MM.1S (cell line): ENCODE measurements at regions not wholly inside any gene's neighbourhood (a gene's known extent, or its start where the extent isn't known, plus 50 kb on each side); places are given as distances from the start of the nearest gene placed in this dataset.

Experiments
- DNase-seq: peaks from one replicate; pipeline ENCODE4 v3.0.0-alpha.2; 2015
- H2AFZ ChIP-seq: fragments of 300-600 bp; sonication (generic); 2 replicates; pipeline ENCODE4 v1.6.0; 2016; ENCODE audit warnings: antibody characterized with exemption, low read length
- H3F3A ChIP-seq: fragments of 300-600 bp; sonication (generic); 2 replicates; pipeline ENCODE4 v1.6.1; 2016; ENCODE audit warnings: mild to moderate bottlenecking, antibody characterized with exemption, low read length, moderate library complexity, mixed read lengths; ENCODE audit not compliant: insufficient read depth
- H3K27ac ChIP-seq: fragments of 300-600 bp; sonication (generic); 2 replicates; pipeline ENCODE4 v1.5.1; 2016; ENCODE audit warnings: mild to moderate bottlenecking, low read length
- H3K27me3 ChIP-seq: fragments of 300-600 bp; sonication (generic); replicated peaks from 2 replicates; pipeline ENCODE4 v1.6.0; 2016; ENCODE audit warnings: low read length; ENCODE audit not compliant: insufficient read depth
- H3K36me3 ChIP-seq: fragments of 300-600 bp; sonication (generic); replicated peaks from 2 replicates; pipeline ENCODE4 v1.6.1; 2016; ENCODE audit warnings: mild to moderate bottlenecking, low read length, mixed read lengths; ENCODE audit not compliant: insufficient read depth
- H3K4me1 ChIP-seq: fragments of 300-600 bp; sonication (generic); 2 replicates; pipeline ENCODE4 v1.6.1; 2016; ENCODE audit warnings: low read length, mixed read lengths
- H3K4me2 ChIP-seq: fragments of 300-600 bp; sonication (generic); 2 replicates; pipeline ENCODE4 v1.6.0; 2016; ENCODE audit warnings: low read depth, low read length
- H3K4me3 ChIP-seq: fragments of 300-600 bp; sonication (generic); 2 replicates; pipeline ENCODE4 v1.5.1; 2016; ENCODE audit warnings: low read length, mixed read lengths
- H3K79me2 ChIP-seq: fragments of 300-600 bp; sonication (generic); 2 replicates; pipeline ENCODE4 v1.6.1; 2016; ENCODE audit warnings: mixed run types, low read length, mixed read lengths
- H3K9ac ChIP-seq: fragments of 300-600 bp; sonication (generic); 2 replicates; pipeline ENCODE4 v1.6.1; 2016; ENCODE audit warnings: low read length, mixed read lengths
- H3K9me2 ChIP-seq: fragments of 300-600 bp; sonication (generic); replicated peaks from 2 replicates; pipeline ENCODE4 v1.6.1; 2016; ENCODE audit warnings: mild to moderate bottlenecking, low read length, mixed read lengths; ENCODE audit not compliant: insufficient read depth
- H3K9me3 ChIP-seq: fragments of 300-600 bp; sonication (generic); replicated peaks from 2 replicates; pipeline ENCODE4 v1.6.1; 2016; ENCODE audit warnings: mild to moderate bottlenecking, low read length, mixed read lengths; ENCODE audit not compliant: insufficient read depth
- H4K20me1 ChIP-seq: fragments of 300-600 bp; sonication (generic); 2 replicates; pipeline ENCODE4 v1.6.1; 2016; ENCODE audit warnings: mild to moderate bottlenecking, low read length, moderate library complexity, mixed read lengths; ENCODE audit not compliant: insufficient read depth
- EZH2 ChIP-seq: fragments of 300-600 bp; sonication (generic); optimal IDR thresholded peaks from 2 replicates; pipeline ENCODE3; 2017; ENCODE audit warnings: low read depth, mild to moderate bottlenecking, antibody characterized with exemption, low read length, mixed read lengths
- EZH2phosphoT487 ChIP-seq: fragments of 300-600 bp; sonication (generic); IDR thresholded peaks from 2 replicates; pipeline ENCODE4 v1.6.1; 2018; ENCODE audit warnings: antibody characterized with exemption, low read length
- TF ChIP-seq, protein P1 (sequence below): fragments of 300-600 bp; sonication (generic); IDR thresholded peaks from 2 replicates; pipeline ENCODE4 v1.5.1; 2016; ENCODE audit warnings: antibody characterized with exemption, low read length, mixed read lengths

DNA sequence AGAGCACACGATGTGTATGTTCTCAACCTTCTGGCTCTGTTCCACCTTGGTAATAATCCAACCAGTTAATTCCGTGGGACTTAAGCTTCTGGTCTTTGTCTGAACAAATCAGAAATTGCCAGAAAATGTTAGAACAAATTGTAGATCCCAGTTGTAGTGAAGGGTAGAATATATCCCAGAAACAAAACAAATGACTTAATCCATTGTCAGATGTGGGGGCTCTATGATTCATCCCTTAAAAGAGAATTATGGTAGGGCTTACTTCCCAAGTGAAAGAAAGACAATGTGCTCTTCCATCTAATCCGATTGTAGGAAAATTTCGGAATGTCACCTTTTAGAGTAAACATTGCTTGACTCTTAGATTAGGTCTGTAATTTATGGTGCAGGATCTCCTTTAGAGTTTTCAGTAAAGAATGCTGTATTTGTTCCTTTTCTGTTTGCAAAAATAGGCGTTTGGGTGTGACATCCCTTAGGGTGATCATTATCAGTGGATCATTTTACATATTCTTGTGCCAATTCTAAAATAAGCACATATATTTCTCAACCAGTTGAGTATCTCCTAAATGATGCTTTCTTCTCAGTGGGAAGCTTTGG lies 234.5 kb upstream of the ZNF217 start:
- Histone ChIP-seq H3K4me3 (no peak overlapping the region), H3K9ac (no peak overlapping the region), H3K9me3 (no peaks in the 10 kb centered on the region), H3K36me3 (no peaks in the 10 kb centered on the region), H3F3A (0 out of 2 replicates have a peak, but pooled peaks cover 5% of the 10 kb centered on the region), H4K20me1 (no peaks in the 10 kb centered on the region), H3K27ac (no peak overlapping the region), H3K4me1 (peaks cover 20% of the 10 kb centered on the region), H3K79me2 (no peaks in the 10 kb centered on the region), H3K4me2 (no peak overlapping the region), H2AFZ (no peak overlapping the region), H3K27me3 (no peaks in the 10 kb centered on the region), H3K9me2 (no peaks in the 10 kb centered on the region)
- TF ChIP-seq EZH2phosphoT487: no peak
- TF ChIP-seq, protein P1, sequence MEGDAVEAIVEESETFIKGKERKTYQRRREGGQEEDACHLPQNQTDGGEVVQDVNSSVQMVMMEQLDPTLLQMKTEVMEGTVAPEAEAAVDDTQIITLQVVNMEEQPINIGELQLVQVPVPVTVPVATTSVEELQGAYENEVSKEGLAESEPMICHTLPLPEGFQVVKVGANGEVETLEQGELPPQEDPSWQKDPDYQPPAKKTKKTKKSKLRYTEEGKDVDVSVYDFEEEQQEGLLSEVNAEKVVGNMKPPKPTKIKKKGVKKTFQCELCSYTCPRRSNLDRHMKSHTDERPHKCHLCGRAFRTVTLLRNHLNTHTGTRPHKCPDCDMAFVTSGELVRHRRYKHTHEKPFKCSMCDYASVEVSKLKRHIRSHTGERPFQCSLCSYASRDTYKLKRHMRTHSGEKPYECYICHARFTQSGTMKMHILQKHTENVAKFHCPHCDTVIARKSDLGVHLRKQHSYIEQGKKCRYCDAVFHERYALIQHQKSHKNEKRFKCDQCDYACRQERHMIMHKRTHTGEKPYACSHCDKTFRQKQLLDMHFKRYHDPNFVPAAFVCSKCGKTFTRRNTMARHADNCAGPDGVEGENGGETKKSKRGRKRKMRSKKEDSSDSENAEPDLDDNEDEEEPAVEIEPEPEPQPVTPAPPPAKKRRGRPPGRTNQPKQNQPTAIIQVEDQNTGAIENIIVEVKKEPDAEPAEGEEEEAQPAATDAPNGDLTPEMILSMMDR: no peak
- TF ChIP-seq EZH2: no peak
- DNase-seq: no peak

DNA sequence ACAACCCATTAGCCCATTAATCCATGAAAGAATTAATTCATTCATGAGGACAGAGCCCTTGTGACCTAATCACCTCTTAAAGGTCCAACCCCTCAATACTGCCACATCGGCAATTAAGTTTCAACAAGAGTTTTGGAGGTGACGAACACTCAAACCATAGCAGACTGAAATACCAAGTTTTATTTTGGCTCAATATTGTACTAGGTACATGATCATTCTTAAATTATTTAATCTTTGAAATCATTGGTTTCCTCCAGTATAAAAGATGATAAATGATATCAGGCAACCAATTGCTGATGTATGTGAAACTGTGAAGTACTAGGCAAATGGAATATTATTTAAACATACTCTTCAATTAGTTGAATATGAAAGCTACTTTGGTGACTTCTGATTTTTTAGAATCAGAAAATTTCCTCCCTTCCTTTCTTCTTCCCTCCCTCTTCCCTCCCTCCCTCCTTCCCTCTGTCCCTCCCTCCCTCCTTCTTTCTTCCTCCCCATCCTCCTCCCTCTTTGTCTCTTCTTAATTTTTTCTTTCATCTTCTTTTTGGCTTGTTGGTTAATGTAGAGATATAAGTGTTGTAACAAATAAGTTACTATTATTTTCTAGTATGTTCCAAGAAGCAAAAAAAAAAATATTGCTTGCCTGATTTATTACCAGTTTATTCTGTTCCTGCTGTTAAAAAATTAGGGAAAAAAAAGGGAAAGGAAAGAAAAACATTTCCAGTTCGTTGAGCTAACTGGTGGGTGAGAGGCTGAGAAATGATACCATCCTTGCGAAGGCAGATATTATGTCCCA lies 233.9 kb upstream of the ZNF217 start:
- Histone ChIP-seq H3K4me1 (peaks cover 20% of the 10 kb centered on the region), H3K79me2 (no peaks in the 10 kb centered on the region), H2AFZ (no peak overlapping the region), H3K4me3 (no peak overlapping the region), H3K4me2 (no peak overlapping the region), H3F3A (0 out of 2 replicates have a peak, but pooled peaks cover 5% of the 10 kb centered on the region), H3K27ac (no peak overlapping the region), H3K9me2 (no peaks in the 10 kb centered on the region), H3K9me3 (no peaks in the 10 kb centered on the region), H4K20me1 (no peaks in the 10 kb centered on the region), H3K36me3 (no peaks in the 10 kb centered on the region), H3K27me3 (no peaks in the 10 kb centered on the region), H3K9ac (no peak overlapping the region)
- no peak for TF ChIP-seq EZH2phosphoT487
- no peak for DNase-seq

DNA sequence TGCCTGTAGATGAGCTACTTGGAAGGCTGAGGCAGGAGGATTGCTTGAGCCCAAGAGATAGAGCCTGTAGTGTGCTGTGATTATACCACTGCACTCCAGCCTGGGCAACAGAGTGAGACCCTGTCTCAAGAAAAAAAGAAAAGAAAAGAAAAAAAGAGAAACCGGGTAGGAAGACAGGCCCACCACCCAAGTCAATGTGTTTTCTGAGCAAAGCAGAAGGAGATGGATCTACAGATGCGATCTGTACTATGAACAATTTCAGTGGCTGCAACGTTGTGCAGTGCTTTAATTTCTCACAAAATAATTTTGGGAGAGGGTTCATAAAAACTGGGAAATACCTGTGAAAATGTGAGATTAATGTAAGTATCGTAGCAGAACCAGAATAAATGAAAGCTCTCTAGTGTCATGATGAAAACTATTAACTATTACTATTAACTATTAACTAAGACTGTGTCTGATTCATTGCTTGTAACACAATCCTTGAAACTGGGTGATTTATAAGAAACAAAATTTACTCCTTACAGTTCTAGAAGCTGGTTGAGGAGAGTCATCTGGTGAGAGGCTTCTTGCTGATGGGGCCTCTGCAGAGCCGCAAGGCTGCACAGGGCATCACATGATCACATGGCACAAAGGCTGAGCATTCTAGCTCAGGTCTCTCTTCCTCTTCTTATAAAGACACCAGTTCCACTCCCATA lies 233.1 kb upstream of the ZNF217 start:
- Histone ChIP-seq H3K4me2 (no peak overlapping the region), H3K9me2 (no peaks in the 10 kb centered on the region), H3K27me3 (no peaks in the 10 kb centered on the region), H4K20me1 (no peaks in the 10 kb centered on the region), H3K9me3 (no peaks in the 10 kb centered on the region), H3K9ac (no peak overlapping the region), H3K79me2 (no peaks in the 10 kb centered on the region), H2AFZ (no peak overlapping the region), H3K27ac (no peak overlapping the region), H3K36me3 (no peaks in the 10 kb centered on the region), H3K4me3 (no peak overlapping the region), H3K4me1 (peaks cover 20% of the 10 kb centered on the region), H3F3A (0 out of 2 replicates have a peak, but pooled peaks cover 5% of the 10 kb centered on the region)
- TF ChIP-seq, protein P1: no peak
- no peak for TF ChIP-seq EZH2
- DNase-seq: no peak
